OCI-LY1 (cell line): ENCODE measurements at regions not wholly inside any gene's neighbourhood (a gene's known extent, or its start where the extent isn't known, plus 50 kb on each side); places are given as distances from the start of the nearest gene placed in this dataset.

Source experiments
- H2AFZ ChIP-seq: fragments of 200-600 bp; sonication (generic), shearing (Covaris generic); 2 replicates; pipeline ENCODE4 v1.6.0; 2014; ENCODE audit warnings: antibody characterized with exemption, mild to moderate bottlenecking, low read length
- H3F3A ChIP-seq: fragments of 200-600 bp; sonication (generic), shearing (Covaris generic); 2 replicates; pipeline ENCODE4 v1.6.0; 2014; ENCODE audit warnings: mild to moderate bottlenecking, antibody characterized with exemption, low read length, moderate library complexity; ENCODE audit not compliant: insufficient read depth
- H3K27ac ChIP-seq: fragments of 200-600 bp; sonication (generic); 2 replicates; pipeline ENCODE4 v1.5.1; 2014; ENCODE audit warnings: low read length, mixed run types, mild to moderate bottlenecking, low read depth; ENCODE audit not compliant: poor library complexity, severe bottlenecking
- H3K27me3 ChIP-seq: fragments of 200-600 bp; sonication (generic); 2 replicates; pipeline ENCODE4 v1.6.0; 2014; ENCODE audit warnings: antibody characterized with exemption, mild to moderate bottlenecking, low read length, moderate library complexity; ENCODE audit not compliant: insufficient read depth
- H3K36me3 ChIP-seq: fragments of 200-600 bp; sonication (generic); 2 replicates; pipeline ENCODE4 v1.6.1; 2014; ENCODE audit warnings: mild to moderate bottlenecking, antibody characterized with exemption, low read length, moderate library complexity, mixed read lengths; ENCODE audit not compliant: insufficient read depth
- H3K4me1 ChIP-seq: fragments of 200-600 bp; sonication (generic); 2 replicates; pipeline ENCODE4 v1.5.1; 2014; ENCODE audit warnings: mild to moderate bottlenecking, low read length, moderate library complexity; ENCODE audit not compliant: insufficient read depth, severe bottlenecking
- H3K4me2 ChIP-seq: fragments of 200-600 bp; sonication (generic), shearing (Covaris generic); 2 replicates; pipeline ENCODE4 v1.6.1; 2014; ENCODE audit warnings: low read length
- H3K4me3 ChIP-seq: fragments of 200-600 bp; sonication (generic); 2 replicates; pipeline ENCODE4 v1.5.1; 2014; ENCODE audit warnings: low read length, low read depth, mild to moderate bottlenecking, mixed read lengths; ENCODE audit not compliant: poor library complexity, severe bottlenecking
- H3K79me2 ChIP-seq: fragments of 200-600 bp; shearing (Covaris generic); 2 replicates; pipeline ENCODE4 v1.6.1; 2016; ENCODE audit warnings: mixed run types, low read length, mixed read lengths; ENCODE audit not compliant: insufficient read depth
- H3K9ac ChIP-seq: fragments of 200-600 bp; sonication (generic), shearing (Covaris generic); 2 replicates; pipeline ENCODE4 v1.6.1; 2014; ENCODE audit warnings: mild to moderate bottlenecking, low read length, mixed read lengths
- H3K9me2 ChIP-seq: fragments of 200-600 bp; sonication (generic), shearing (Covaris generic); 2 replicates; pipeline ENCODE4 v1.6.1; 2014; ENCODE audit warnings: low read depth, mild to moderate bottlenecking, low read length, mixed read lengths
- H3K9me3 ChIP-seq: fragments of 200-600 bp; shearing (Covaris generic); 2 replicates; pipeline ENCODE4 v1.6.1; 2014; ENCODE audit warnings: low read length, mixed read lengths
- H4K20me1 ChIP-seq: fragments of 200-600 bp; sonication (generic), shearing (Covaris generic); 2 replicates; pipeline ENCODE4 v1.6.0; 2016; ENCODE audit warnings: mild to moderate bottlenecking, low read length; ENCODE audit not compliant: insufficient read depth
- EZH2 ChIP-seq: fragments of 200-600 bp; sonication (generic), shearing (Covaris generic); IDR thresholded peaks from 2 replicates; pipeline ENCODE4 v1.8.0; 2017; ENCODE audit warnings: borderline replicate concordance, mixed run types, mild to moderate bottlenecking, antibody characterized with exemption, low read length, moderate library complexity, mixed read lengths
- TF ChIP-seq, protein P1 (sequence below): fragments of 200-600 bp; sonication (generic), shearing (Covaris generic); IDR thresholded peaks from 2 replicates; pipeline ENCODE4 v1.5.1; 2017; ENCODE audit warnings: mild to moderate bottlenecking, antibody characterized with exemption, low read length, moderate library complexity, mixed read lengths

- Histone ChIP-seq H3K27ac (no peak overlapping the region), H3K9ac (no peak overlapping the region), H3K79me2 (no peaks in the 10 kb centered on the region), H3K4me1 (no peaks in the 10 kb centered on the region), H3K4me3 (no peak overlapping the region), H3K36me3 (no peaks in the 10 kb centered on the region), H3F3A (no peaks in the 10 kb centered on the region), H3K27me3 (no peaks in the 10 kb centered on the region), H3K9me2 (no peaks in the 10 kb centered on the region), H2AFZ (no peak overlapping the region), H3K4me2 (no peak overlapping the region), H3K9me3 (no peaks in the 10 kb centered on the region), H4K20me1 (no peaks in the 10 kb centered on the region)
- TF ChIP-seq, protein P1, sequence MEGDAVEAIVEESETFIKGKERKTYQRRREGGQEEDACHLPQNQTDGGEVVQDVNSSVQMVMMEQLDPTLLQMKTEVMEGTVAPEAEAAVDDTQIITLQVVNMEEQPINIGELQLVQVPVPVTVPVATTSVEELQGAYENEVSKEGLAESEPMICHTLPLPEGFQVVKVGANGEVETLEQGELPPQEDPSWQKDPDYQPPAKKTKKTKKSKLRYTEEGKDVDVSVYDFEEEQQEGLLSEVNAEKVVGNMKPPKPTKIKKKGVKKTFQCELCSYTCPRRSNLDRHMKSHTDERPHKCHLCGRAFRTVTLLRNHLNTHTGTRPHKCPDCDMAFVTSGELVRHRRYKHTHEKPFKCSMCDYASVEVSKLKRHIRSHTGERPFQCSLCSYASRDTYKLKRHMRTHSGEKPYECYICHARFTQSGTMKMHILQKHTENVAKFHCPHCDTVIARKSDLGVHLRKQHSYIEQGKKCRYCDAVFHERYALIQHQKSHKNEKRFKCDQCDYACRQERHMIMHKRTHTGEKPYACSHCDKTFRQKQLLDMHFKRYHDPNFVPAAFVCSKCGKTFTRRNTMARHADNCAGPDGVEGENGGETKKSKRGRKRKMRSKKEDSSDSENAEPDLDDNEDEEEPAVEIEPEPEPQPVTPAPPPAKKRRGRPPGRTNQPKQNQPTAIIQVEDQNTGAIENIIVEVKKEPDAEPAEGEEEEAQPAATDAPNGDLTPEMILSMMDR = no peak
- no peak for TF ChIP-seq EZH2
Observed at GRCh38 chr19:31610018-31610417, 260.8 kb upstream of the TSHZ3 start.

DNA sequence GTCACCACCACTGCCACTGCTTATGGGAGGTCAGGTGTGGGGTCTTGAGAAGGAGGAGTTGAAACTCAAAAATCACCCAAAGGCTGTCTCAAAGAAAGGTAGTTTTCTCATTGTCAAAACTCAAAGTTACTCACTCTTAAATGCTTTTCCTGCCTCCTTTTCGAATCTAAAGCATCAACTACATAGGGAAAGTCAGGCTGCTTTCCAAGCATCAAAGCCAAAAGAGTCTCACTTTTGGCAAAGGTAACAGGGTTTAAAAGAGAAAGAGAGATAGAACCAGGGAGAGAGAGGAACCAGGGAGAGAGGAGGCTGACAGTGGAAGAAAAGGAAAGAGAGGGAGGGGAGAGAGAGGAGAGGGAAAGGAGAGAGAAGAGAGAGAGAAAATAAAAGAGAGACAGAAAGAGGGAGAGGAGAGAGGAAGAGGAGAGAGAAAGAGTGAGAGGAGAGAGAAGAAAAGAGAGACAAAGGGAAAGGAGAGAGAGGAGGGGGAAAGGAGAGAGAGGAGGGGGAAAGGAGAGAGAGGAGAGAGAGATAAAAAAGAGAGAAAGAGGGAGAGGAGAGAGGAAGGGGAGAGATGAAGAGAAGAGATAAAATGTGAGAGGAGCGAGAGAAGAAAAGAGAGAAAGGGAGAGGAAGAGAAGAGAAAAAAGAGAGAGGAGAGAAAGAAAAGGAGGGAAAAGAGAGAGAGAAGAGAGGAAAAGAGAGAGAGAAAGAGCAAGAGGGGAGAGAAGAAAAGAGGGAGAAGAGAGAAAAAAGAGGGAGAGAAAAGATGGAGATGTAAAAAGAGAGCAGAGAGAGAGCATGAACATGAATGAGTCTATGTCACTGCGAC, 262.0 kb upstream of the TSHZ3 start:
- H3K9ac ChIP-seq = no peak overlapping the region
- H2AFZ ChIP-seq = no peak overlapping the region
- H3F3A ChIP-seq = no peaks in the 10 kb centered on the region
- no peaks in the 10 kb centered on the region for H3K27me3 ChIP-seq
- H3K4me3 ChIP-seq = no peak overlapping the region
- no peak overlapping the region for H3K4me2 ChIP-seq
- H3K4me1 ChIP-seq = no peaks in the 10 kb centered on the region
- no peak for TF ChIP-seq EZH2
- TF ChIP-seq, protein P1 = no peak
- no peaks in the 10 kb centered on the region for H3K9me2 ChIP-seq
- H3K27ac ChIP-seq = no peak overlapping the region
- H3K9me3 ChIP-seq = no peaks in the 10 kb centered on the region
- H3K79me2 ChIP-seq = no peaks in the 10 kb centered on the region
- H4K20me1 ChIP-seq = no peaks in the 10 kb centered on the region
- no peaks in the 10 kb centered on the region for H3K36me3 ChIP-seq

GRCh38 chr19:31612873-31613272, 263.6 kb upstream of the TSHZ3 start:
- H3K9me2 ChIP-seq = no peaks in the 10 kb centered on the region
- H3K27me3 ChIP-seq = no peaks in the 10 kb centered on the region; the same call in 1 of the 2 replicates
- H4K20me1 ChIP-seq = no peaks in the 10 kb centered on the region
- no peak overlapping the region for H3K27ac ChIP-seq
- H3K9me3 ChIP-seq = no peaks in the 10 kb centered on the region
- H3K9ac ChIP-seq = no peak overlapping the region
- H3K4me1 ChIP-seq = no peaks in the 10 kb centered on the region
- no peak overlapping the region for H2AFZ ChIP-seq
- H3K4me3 ChIP-seq = no peak overlapping the region
- TF ChIP-seq, protein P1 = no peak
- TF ChIP-seq EZH2 = no peak
- H3K79me2 ChIP-seq = no peaks in the 10 kb centered on the region
- no peaks in the 10 kb centered on the region for H3F3A ChIP-seq
- H3K36me3 ChIP-seq = no peaks in the 10 kb centered on the region
- no peak overlapping the region for H3K4me2 ChIP-seq
